ENCODE measurements at regions not wholly inside any gene's neighbourhood (a gene's known extent, or its start where the extent isn't known, plus 50 kb on each side); places are given as distances from the start of the nearest gene placed in this dataset.

- CTCF ChIA-PET: interaction anchor here (1.0 kb wide), 1 partner anchor 10 kb away, joined by 3 read pairs; no protein-coding TSS in a partner anchor
- H2AFZ ChIP-seq (ENCODE audit: low read depth): no peak overlapping the region
- no peaks in the 10 kb centered on the region for H4K20me1 ChIP-seq (ENCODE audit: insufficient read depth)
- no peak overlapping the region for H3K4me3 ChIP-seq (ENCODE audit: low read depth in 2 of 2, low read length in 1 of 2)
- no peak for DNase-seq
- H3K4me1 ChIP-seq (ENCODE audit: control insufficient read depth in 1 of 2, insufficient read depth in 2 of 2, low read depth in 1 of 2, low read length in 1 of 2): no peaks in the 10 kb centered on the region; a peak in 1 of 4 replicates
- no peaks in the 10 kb centered on the region for H3K79me2 ChIP-seq (ENCODE audit: insufficient read depth)
- H3K9ac ChIP-seq: no peak overlapping the region
- TF ChIP-seq PBX3 (IDR thresholded peaks at IDR 0.05) (0 out of 2 replicates have a peak, but pooled peaks have one; percentile 11), TCF12 (IDR thresholded peaks at IDR 0.05) (peak; percentile 74), JUND (IDR thresholded peaks at IDR 0.05) (0 out of 2 replicates have a peak, but pooled peaks have one; percentile 8), YY1 (IDR thresholded peaks at IDR 0.05; ENCODE audit: low read depth) (no peak)
- no peak overlapping the region for H3K4me2 ChIP-seq
- POLR2A ChIA-PET: no interaction called here
- H3F3A ChIP-seq (replicated peaks; ENCODE audit: insufficient read depth): no peaks in the 10 kb centered on the region
- H3K9me3 ChIP-seq: no peaks in the 10 kb centered on the region
- no peaks in the 10 kb centered on the region for H3K36me3 ChIP-seq (replicated peaks in 1 of 2; ENCODE audit: control insufficient read depth in 1 of 2, insufficient read depth in 2 of 2, low read length in 1 of 2)
- no peaks in the 10 kb centered on the region for H3K9me2 ChIP-seq
- no peaks in the 10 kb centered on the region for H3K27me3 ChIP-seq (ENCODE audit: insufficient read depth)
- 52% methylated on average over 3 of the region's 3 CpGs for WGBS (ENCODE audit: low lambda C conversion rate)
- H3K27ac ChIP-seq (ENCODE audit: low read depth in 2 of 2, low read length in 1 of 2): 0 out of 4 replicates have a peak overlapping the region, but pooled peaks of 1 of the 2 experiments have one; percentile 1
These were observed 52.2 kb downstream of the FAT3 start for GRCh38 chr11:92276773-92277172.

- DNase-seq: no peak
- CTCF ChIA-PET: interaction anchor here (1.0 kb wide), 1 partner anchor 9 kb away, joined by 3 read pairs; no protein-coding TSS in a partner anchor
These were observed 53.3 kb downstream of the FAT3 start for GRCh38 chr11:92277871-92278270.

More at GRCh38 chr11:92277871-92278270, 53.3 kb downstream of the FAT3 start:
- Histone ChIP-seq H4K20me1 (ENCODE audit: insufficient read depth) (no peaks in the 10 kb centered on the region), H3K79me2 (ENCODE audit: insufficient read depth) (no peaks in the 10 kb centered on the region), H3K4me3 (ENCODE audit: low read depth in 2 of 2, low read length in 1 of 2) (no peak overlapping the region), H3K4me2 (no peak overlapping the region; the same call in 1 of the 2 replicates), H3K27me3 (ENCODE audit: insufficient read depth) (no peaks in the 10 kb centered on the region), H3K9me3 (no peaks in the 10 kb centered on the region), H2AFZ (ENCODE audit: low read depth) (no peak overlapping the region), H3K27ac (ENCODE audit: low read depth in 2 of 2, low read length in 1 of 2) (no peak overlapping the region), H3K9ac (no peak overlapping the region), H3F3A (replicated peaks; ENCODE audit: insufficient read depth) (no peaks in the 10 kb centered on the region), H3K4me1 (ENCODE audit: control insufficient read depth in 1 of 2, insufficient read depth in 2 of 2, low read depth in 1 of 2, low read length in 1 of 2) (no peaks in the 10 kb centered on the region; a peak in 1 of 4 replicates), H3K36me3 (replicated peaks in 1 of 2; ENCODE audit: control insufficient read depth in 1 of 2, insufficient read depth in 2 of 2, low read length in 1 of 2) (no peaks in the 10 kb centered on the region), H3K9me2 (no peaks in the 10 kb centered on the region)
- 80% methylated on average over 1 of the region's 1 CpG for WGBS (ENCODE audit: low lambda C conversion rate)
- POLR2A ChIA-PET: no interaction called here
- TF ChIP-seq REST (IDR thresholded peaks at IDR 0.05; ENCODE audit: low read depth, low read length): no peak

All from SK-N-SH (cell line).